Keratinocyte (primary cell): ENCODE measurements at regions not wholly inside any gene's neighbourhood (a gene's known extent, or its start where the extent isn't known, plus 50 kb on each side); places are given as distances from the start of the nearest gene placed in this dataset.

Experiments used
- DNase-seq: peaks from one replicate; pipeline ENCODE4 v3.0.0-alpha.2; 2011; ENCODE audit warnings: low read depth, missing footprints, low spot score
- FAIRE-seq: peaks from 2 replicates; lab custom pipeline; 2011; peaks lifted over from hg19 to GRCh38; lab: Jason Lieb, UNC
- H2AFZ ChIP-seq: 2 replicates; pipeline ENCODE4 v1.6.0; 2012; ENCODE audit warnings: low read length, control low read depth, inconsistent platforms; ENCODE audit not compliant: control insufficient read depth
- H3K27ac ChIP-seq: 2 replicates; pipeline ENCODE4 v1.5.1; 2011; ENCODE audit warnings: low read length; ENCODE audit not compliant: control insufficient read depth, insufficient read depth
- H3K27me3 ChIP-seq: 3 replicates; pipeline ENCODE4 v1.6.0; 2011; ENCODE audit warnings: low read length; ENCODE audit not compliant: control insufficient read depth, insufficient read depth; ENCODE audit errors: extremely low read depth
- H3K36me3 ChIP-seq, 2 experiments: 2 replicates in 1 of 2; 3 replicates in 1 of 2; pipeline ENCODE4 v1.5.1; 2011; ENCODE audit warnings: low read length in 2 of 2, mild to moderate bottlenecking in 1 of 2; ENCODE audit not compliant: control insufficient read depth in 2 of 2, insufficient read depth in 2 of 2; ENCODE audit errors: extremely low read depth in 1 of 2
- H3K4me1 ChIP-seq: 3 replicates; pipeline ENCODE4 v1.5.1; 2011; ENCODE audit warnings: low read length; ENCODE audit not compliant: control insufficient read depth, insufficient read depth; ENCODE audit errors: extremely low read depth
- H3K4me2 ChIP-seq: 3 replicates; pipeline ENCODE4 v1.6.0; 2011; ENCODE audit warnings: low read depth, low read length; ENCODE audit not compliant: control insufficient read depth, insufficient read depth; ENCODE audit errors: extremely low read depth
- H3K4me3 ChIP-seq, 3 experiments: fragments of 200-600 bp in 1 of 3; sonication (generic) in 1 of 3; 2 replicates in 2 of 3; 3 replicates in 1 of 3; pipeline ENCODE4 v1.5.1; 2011 to 2016; ENCODE audit warnings: low read length in 3 of 3, mild to moderate bottlenecking in 3 of 3, control low read depth in 2 of 3, inconsistent platforms in 1 of 3, low read depth in 1 of 3, mixed read lengths in 1 of 3, mixed run types in 1 of 3, moderate library complexity in 1 of 3; ENCODE audit not compliant: control insufficient read depth in 2 of 3, insufficient read depth in 2 of 3; ENCODE audit errors: extremely low read depth in 1 of 3
- H3K79me2 ChIP-seq: 2 replicates; pipeline ENCODE4 v1.6.0; 2012; ENCODE audit warnings: low read length; ENCODE audit not compliant: control insufficient read depth, insufficient read depth
- H3K9ac ChIP-seq: 3 replicates; pipeline ENCODE4 v1.6.0; 2011; ENCODE audit warnings: low read length; ENCODE audit not compliant: control insufficient read depth, insufficient read depth; ENCODE audit errors: extremely low read depth
- H3K9me1 ChIP-seq: 3 replicates; pipeline ENCODE4 v1.6.0; 2011; ENCODE audit warnings: low read length; ENCODE audit not compliant: control insufficient read depth, insufficient read depth; ENCODE audit errors: extremely low read depth
- H3K9me3 ChIP-seq: 2 replicates; pipeline ENCODE4 v1.5.1; 2012; ENCODE audit warnings: low read depth, low read length; ENCODE audit not compliant: control insufficient read depth
- H4K20me1 ChIP-seq: 3 replicates; pipeline ENCODE4 v1.6.0; 2011; ENCODE audit warnings: low read length; ENCODE audit not compliant: control insufficient read depth, insufficient read depth; ENCODE audit errors: extremely low read depth
- CTCF ChIP-seq, 3 experiments: IDR thresholded peaks in 1 of 3; conservative IDR thresholded peaks in 1 of 3; optimal IDR thresholded peaks in 1 of 3; 2 replicates in 2 of 3; 3 replicates in 1 of 3; pipeline versions ENCODE3 to v1.5.1; 2011; ENCODE audit warnings: low read length in 3 of 3, mild to moderate bottlenecking in 3 of 3, moderate library complexity in 2 of 3, control low read depth in 1 of 3, inconsistent platforms in 1 of 3; ENCODE audit not compliant: insufficient read depth in 2 of 3; ENCODE audit errors: extremely low read depth in 1 of 3
- EZH2 ChIP-seq: IDR thresholded peaks from one replicate; pipeline ENCODE4 v1.6.1; 2012; ENCODE audit warnings: inconsistent platforms, mild to moderate bottlenecking, low read length, moderate library complexity
- dilution Hi-C: fragments of 300-500 bp; cut with MboI; formaldehyde crosslinking; loops from one replicate; pipeline ENCODE4 v1.7.0; 2020; ENCODE audit warnings: low sequenced_read_pairs; ENCODE audit not compliant: extremely low pct_ligation_motif_present

- Histone ChIP-seq H3K27ac (peak overlapping the region; percentile 21), H3K27me3 (no peaks in the 10 kb centered on the region), H4K20me1 (no peaks in the 10 kb centered on the region), H3K4me1 (peaks cover 30% of the 10 kb centered on the region), H3K9me3 (no peaks in the 10 kb centered on the region), H3K4me2 (peak overlapping the region; percentile 61), H2AFZ (no peak overlapping the region), H3K9me1 (no peaks in the 10 kb centered on the region), H3K36me3 (no peaks in the 10 kb centered on the region), H3K4me3 (no peak overlapping the region), H3K9ac (no peak overlapping the region), H3K79me2 (no peaks in the 10 kb centered on the region)
- no peak for TF ChIP-seq EZH2
- no peak for TF ChIP-seq CTCF (optimal IDR thresholded peaks at IDR 0.05 in 1 of 3, IDR thresholded peaks at IDR 0.05 in 1 of 3, conservative IDR thresholded peaks at IDR 0.05 in 1 of 3; ENCODE audit: extremely low read depth in 1 of 3, insufficient read depth in 2 of 3, low read length in 3 of 3)
- peak; percentile 64 for FAIRE-seq
- dilution Hi-C loops = no loop called here
- no peak for DNase-seq
These were observed 313.0 kb upstream of the GLI3 start for GRCh38 chr7:42549866-42550485.

GRCh38 chr7:42548816-42549611, 312.0 kb upstream of the GLI3 start:
- FAIRE-seq (no peak), DNase-seq (no peak)
- Histone ChIP-seq H3K9ac (no peak overlapping the region), H3K9me1 (no peaks in the 10 kb centered on the region), H3K4me1 (peaks cover 30% of the 10 kb centered on the region), H3K9me3 (no peaks in the 10 kb centered on the region), H3K27me3 (no peaks in the 10 kb centered on the region), H3K36me3 (no peaks in the 10 kb centered on the region), H2AFZ (no peak overlapping the region), H3K27ac (no peak overlapping the region), H3K79me2 (no peaks in the 10 kb centered on the region), H3K4me2 (no peak overlapping the region), H4K20me1 (no peaks in the 10 kb centered on the region), H3K4me3 (no peak overlapping the region)
- dilution Hi-C loops = no loop called here
- TF ChIP-seq EZH2 = no peak
- TF ChIP-seq CTCF (optimal IDR thresholded peaks at IDR 0.05 in 1 of 3, IDR thresholded peaks at IDR 0.05 in 1 of 3, conservative IDR thresholded peaks at IDR 0.05 in 1 of 3; ENCODE audit: extremely low read depth in 1 of 3, insufficient read depth in 2 of 3, low read length in 3 of 3) = no peak
